ENCODE measurements at regions not wholly inside any gene's neighbourhood (a gene's known extent, or its start where the extent isn't known, plus 50 kb on each side); places are given as distances from the start of the nearest gene placed in this dataset.
A peak's percentile ranks its signal among the peaks of the same experiment; 100 is the strongest.

GRCh38 chr20:11246251-11246775 is 572.5 kb upstream of the JAG1 start:
- Histone ChIP-seq H2AFZ (ENCODE audit: low read depth, low read length) (no peak overlapping the region), H3K36me3 (ENCODE audit: insufficient read depth, low read length) (no peaks in the 10 kb centered on the region), H3K9me2 (ENCODE audit: insufficient read depth, low read length) (no peaks in the 10 kb centered on the region), H3K27ac (ENCODE audit: low read length) (no peak overlapping the region), H3K9me3 (ENCODE audit: low read length) (no peaks in the 10 kb centered on the region), H3F3A (ENCODE audit: insufficient read depth, low read length, poor library complexity, severe bottlenecking) (no peaks in the 10 kb centered on the region), H3K9ac (ENCODE audit: low read length) (no peak overlapping the region), H3K4me3 (ENCODE audit: low read length) (no peak overlapping the region), H3K79me2 (replicated peaks; ENCODE audit: insufficient read depth, low read length) (no peaks in the 10 kb centered on the region), H3K27me3 (ENCODE audit: insufficient read depth, low read depth, low read length) (no peaks in the 10 kb centered on the region), H4K20me1 (ENCODE audit: insufficient read depth) (no peaks in the 10 kb centered on the region), H3K4me2 (ENCODE audit: low read length) (no peak overlapping the region)
- TF ChIP-seq RAD21 (conservative IDR thresholded peaks at IDR 0.05): no peak
- no peak for TF ChIP-seq SMC3 (conservative IDR thresholded peaks at IDR 0.05; ENCODE audit: poor library complexity)
- no peak for TF ChIP-seq EZH2 (IDR thresholded peaks at IDR 0.05; ENCODE audit: borderline replicate concordance, insufficient read depth, low read length, poor library complexity, severe bottlenecking)
- no peak for TF ChIP-seq MXI1 (conservative IDR thresholded peaks at IDR 0.05; ENCODE audit: poor library complexity, severe bottlenecking)
- TF ChIP-seq EP300 (conservative IDR thresholded peaks at IDR 0.05; ENCODE audit: poor library complexity, severe bottlenecking): no peak
- no peak for TF ChIP-seq POLR2AphosphoS5 (IDR thresholded peaks at IDR 0.05)
- TF ChIP-seq CTCF (IDR thresholded peaks at IDR 0.05; ENCODE audit: poor library complexity, severe bottlenecking): no peak
- no peak for TF ChIP-seq TAF1 (IDR thresholded peaks at IDR 0.05; ENCODE audit: low read depth)
- TF ChIP-seq REST (IDR thresholded peaks at IDR 0.05; ENCODE audit: borderline replicate concordance): no peak

GRCh38 chr20:11247046-11248010 is 573.5 kb upstream of the JAG1 start:
- Histone ChIP-seq H3K27me3 (ENCODE audit: insufficient read depth, low read depth, low read length) (peaks cover 3% of the 10 kb centered on the region), H3K27ac (ENCODE audit: low read length) (no peak overlapping the region), H3K9ac (ENCODE audit: low read length) (no peak overlapping the region), H3K36me3 (ENCODE audit: insufficient read depth, low read length) (no peaks in the 10 kb centered on the region), H3K9me3 (ENCODE audit: low read length) (no peaks in the 10 kb centered on the region), H3K9me2 (ENCODE audit: insufficient read depth, low read length) (no peaks in the 10 kb centered on the region), H4K20me1 (ENCODE audit: insufficient read depth) (no peaks in the 10 kb centered on the region), H3K4me2 (ENCODE audit: low read length) (no peak overlapping the region), H3F3A (ENCODE audit: insufficient read depth, low read length, poor library complexity, severe bottlenecking) (no peaks in the 10 kb centered on the region), H3K79me2 (replicated peaks; ENCODE audit: insufficient read depth, low read length) (no peaks in the 10 kb centered on the region), H2AFZ (ENCODE audit: low read depth, low read length) (no peak overlapping the region), H3K4me3 (ENCODE audit: low read length) (peak overlapping the region; percentile 53)
- TF ChIP-seq SMC3 (conservative IDR thresholded peaks at IDR 0.05; ENCODE audit: poor library complexity) (no peak), TAF1 (IDR thresholded peaks at IDR 0.05; ENCODE audit: low read depth) (no peak), MXI1 (conservative IDR thresholded peaks at IDR 0.05; ENCODE audit: poor library complexity, severe bottlenecking) (no peak), POLR2AphosphoS5 (IDR thresholded peaks at IDR 0.05) (no peak), RAD21 (conservative IDR thresholded peaks at IDR 0.05) (no peak), EP300 (conservative IDR thresholded peaks at IDR 0.05; ENCODE audit: poor library complexity, severe bottlenecking) (no peak), REST (IDR thresholded peaks at IDR 0.05; ENCODE audit: borderline replicate concordance) (no peak), EZH2 (IDR thresholded peaks at IDR 0.05; ENCODE audit: borderline replicate concordance, insufficient read depth, low read length, poor library complexity, severe bottlenecking) (no peak), CTCF (IDR thresholded peaks at IDR 0.05; ENCODE audit: poor library complexity, severe bottlenecking) (no peak)

All from neural cell (in vitro differentiated cells).